Muscle of arm (tissue), 1 donor: ENCODE measurements at regions not wholly inside any gene's neighbourhood (a gene's known extent, or its start where the extent isn't known, plus 50 kb on each side); places are given as distances from the start of the nearest gene placed in this dataset.
A peak's percentile ranks its signal among the peaks of the same experiment; 100 is the strongest.
"Not testable (repeated sequence)": the region's sequence is repeated elsewhere in the genome, so short reads cannot be mapped to it uniquely, and the experiment has no call there.

Source experiments
- DNase-seq: peaks from one replicate; pipeline ENCODE4 v3.0.0-alpha.2; 2013

DNA sequence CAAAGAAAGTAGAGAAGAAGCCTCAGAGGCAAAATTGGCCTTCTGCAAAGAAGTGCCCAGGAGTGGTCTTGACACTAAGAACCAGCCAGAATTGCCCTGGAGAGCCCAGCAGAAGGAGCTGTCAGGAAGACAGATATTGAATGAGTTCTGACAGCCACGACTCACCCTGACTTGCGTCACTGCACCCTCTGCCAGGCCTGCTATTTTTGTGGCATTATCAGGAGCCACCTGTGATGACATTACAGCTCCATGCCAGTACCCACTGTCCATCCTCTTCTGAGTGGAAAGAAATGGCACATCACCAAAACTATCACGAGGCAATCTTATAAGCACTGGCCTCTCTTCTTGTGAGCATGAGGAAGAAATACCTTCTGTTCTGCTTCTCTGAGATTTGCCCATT, 67.7 kb downstream of the SMIM20 start:
- no peak for DNase-seq

- no peak for DNase-seq
These were observed 68.9 kb downstream of the SMIM20 start for GRCh38 chr4:25982962-25983361.

DNA sequence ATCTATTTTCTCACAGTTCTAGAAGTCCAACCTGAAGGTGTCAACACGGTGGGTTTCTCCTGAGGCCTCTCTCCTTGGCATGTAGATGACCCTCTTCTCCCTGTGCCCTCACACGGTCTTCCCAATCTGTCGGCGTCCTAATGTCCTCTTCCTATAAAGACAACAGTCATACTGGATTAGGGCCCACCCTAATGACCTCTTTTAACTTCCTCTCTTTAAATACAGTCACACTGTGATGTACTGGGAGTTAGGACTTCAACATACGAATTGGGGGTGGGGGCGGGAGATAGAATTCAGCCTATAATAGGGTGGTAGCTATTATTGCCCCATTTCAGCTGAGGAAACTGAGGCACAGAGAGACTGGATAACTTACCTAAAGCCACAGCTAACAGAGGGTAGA, 70.2 kb downstream of the SMIM20 start:
- no peak for DNase-seq

DNA sequence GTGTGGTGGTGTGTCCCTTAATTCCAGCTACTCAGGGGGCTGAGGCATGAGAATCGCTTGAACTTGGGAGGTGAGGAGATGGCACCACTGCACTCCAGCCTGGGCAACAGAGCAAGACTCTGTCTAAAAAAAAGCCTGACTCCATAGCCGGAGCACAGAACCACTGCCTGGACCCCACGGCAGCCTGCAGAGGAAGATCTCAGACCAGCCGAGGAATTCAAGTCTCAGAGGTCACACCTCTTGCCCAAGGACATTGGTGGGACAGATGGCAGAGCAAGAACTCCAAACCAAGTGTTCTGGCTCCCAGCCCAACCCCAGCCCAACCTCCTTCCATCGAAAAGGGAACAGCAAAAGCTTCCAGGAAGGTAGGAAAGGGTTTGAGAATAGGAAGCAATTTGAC, 70.8 kb downstream of the SMIM20 start:
- no peak for DNase-seq

- no peak for DNase-seq
These were observed 72.8 kb downstream of the SMIM20 start for GRCh38 chr4:25986807-25987206.

DNA sequence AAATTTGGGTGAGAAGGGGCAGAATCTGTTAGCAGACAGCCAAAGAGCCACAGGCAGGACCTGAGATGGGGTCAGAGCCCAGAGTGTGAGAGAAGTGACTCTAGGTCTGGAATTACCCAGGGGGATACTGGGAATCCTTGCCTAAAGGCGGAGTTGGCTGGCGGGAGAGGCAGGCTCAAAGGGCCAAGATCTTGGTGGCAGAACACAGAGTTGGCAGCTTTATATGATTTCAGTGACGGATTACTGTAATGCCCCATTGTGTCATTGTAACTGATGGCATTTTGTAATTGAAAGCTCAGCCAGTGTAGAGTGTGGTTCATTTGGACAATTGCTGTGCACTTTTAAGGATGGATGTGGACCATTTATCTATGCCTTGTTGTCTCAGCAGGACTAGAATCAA, 77.3 kb downstream of the SMIM20 start:
- DNase-seq: no peak

DNA sequence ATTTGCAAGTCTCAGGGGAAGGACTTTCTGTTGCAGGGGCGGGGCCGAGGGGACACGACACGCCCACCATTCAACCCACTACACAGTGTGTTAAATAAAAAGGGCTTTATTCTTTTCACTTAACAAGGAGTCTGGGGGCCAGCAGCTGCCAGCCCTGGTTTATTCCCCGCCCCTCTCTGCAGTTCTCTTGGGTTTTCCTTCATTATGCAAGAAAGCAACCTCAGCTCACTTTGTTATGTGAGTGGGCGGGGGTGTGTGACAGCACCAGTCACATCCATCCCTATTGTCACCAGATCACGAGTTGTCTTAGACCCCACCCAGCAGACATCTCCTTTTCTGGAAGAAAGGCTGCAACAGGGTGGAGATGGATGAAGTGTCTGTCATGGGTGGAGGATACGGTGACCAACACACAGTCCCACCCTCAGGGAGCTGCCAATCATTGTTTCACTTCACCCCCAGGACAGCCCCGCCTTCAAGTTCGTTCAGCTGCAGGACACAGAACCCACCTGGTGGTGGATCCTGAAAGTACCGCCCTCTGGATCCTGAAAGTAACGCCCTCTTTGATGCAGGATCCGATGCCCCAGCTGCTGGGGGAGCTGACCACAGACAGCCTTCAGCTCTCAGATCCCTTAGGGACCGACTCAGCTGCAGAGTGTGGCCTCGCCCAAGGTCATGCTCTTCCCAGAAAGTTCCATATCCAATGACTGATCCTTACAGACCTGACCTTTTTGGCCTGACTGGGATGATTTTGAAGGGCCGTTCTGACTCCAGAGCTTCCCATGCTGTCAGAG, 79.6 kb downstream of the SMIM20 start:
- DNase-seq: no peak

GRCh38 chr4:25994577-25994976, 80.6 kb downstream of the SMIM20 start:
- DNase-seq: not testable (repeated sequence)

DNA sequence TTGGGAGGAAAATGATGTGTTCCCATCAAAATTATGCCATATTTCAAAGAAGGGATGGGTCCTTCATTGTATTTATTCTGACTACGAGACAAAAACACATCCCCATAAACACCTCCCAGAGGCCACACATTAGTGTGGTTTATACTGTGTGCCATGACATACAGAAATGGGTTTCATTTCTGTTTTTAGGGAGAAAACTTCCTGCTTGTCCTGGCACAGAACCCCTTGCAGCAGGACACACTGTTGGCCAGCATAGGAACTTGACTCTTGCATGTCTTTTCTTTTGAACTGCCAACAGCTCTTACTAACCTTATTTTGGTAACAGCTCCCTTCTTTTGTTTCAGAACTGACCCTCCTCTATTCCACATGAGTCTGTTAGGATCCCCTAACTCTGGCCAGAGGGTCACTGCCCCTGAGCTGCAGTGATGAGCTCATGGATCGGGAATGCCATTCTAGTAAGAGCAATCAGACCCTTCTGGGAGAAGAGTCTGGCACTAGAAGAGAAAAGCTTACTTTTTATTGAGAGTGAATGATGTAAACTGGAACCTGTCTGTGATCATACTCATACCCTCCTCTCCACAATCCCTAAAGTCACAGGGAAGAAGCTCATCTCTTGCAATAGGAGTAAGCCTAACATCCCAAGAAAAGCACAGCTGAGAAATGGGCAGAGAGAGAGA, 86.4 kb downstream of the SMIM20 start:
- DNase-seq: no peak

- DNase-seq: no peak
These were observed 87.4 kb downstream of the SMIM20 start for GRCh38 chr4:26001413-26001812.

DNA sequence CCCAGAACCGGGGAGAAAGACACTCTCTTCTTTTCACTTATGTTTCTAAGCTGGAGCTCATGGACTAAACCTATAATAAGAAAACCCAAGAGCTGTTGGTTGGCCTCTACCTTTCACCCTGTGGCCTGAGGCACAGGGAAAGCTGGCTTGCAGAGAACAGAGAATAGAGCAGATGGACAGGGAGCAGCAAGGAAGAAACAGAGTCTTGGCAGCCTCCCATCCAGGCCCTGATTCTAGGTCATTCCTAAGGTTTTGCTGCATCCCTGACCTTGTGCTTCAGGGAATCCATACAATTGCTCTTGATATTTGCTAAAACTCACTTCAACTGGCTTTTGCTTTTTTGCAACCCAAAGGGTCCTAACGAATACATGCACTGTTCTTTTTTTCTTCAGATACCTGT, 87.8 kb downstream of the SMIM20 start:
- DNase-seq: no peak

- DNase-seq: no peak
These were observed 89.0 kb downstream of the SMIM20 start for GRCh38 chr4:26003056-26003455.

- DNase-seq: no peak
These were observed 90.3 kb downstream of the SMIM20 start for GRCh38 chr4:26004290-26004689.

- no peak for DNase-seq
These were observed 91.7 kb downstream of the SMIM20 start for GRCh38 chr4:26005764-26006163.

DNA sequence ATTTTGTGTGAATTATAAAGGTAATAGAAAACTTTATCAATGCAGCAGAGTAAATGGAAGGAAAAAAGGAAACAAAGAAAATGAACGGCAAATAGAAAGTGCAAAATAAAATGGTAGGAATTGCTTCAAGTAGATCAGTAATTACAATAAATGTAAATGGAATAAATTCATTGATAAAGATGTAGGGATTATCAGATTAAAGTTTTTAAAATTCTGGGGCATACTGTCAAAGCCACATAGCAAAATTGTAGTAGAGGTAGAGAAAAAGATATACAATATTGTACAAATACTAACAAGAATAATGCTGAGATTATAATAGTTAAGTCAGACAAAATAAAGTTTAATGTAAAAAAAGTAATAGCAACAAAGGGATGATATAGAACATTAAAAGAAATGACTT, 94.7 kb downstream of the SMIM20 start:
- no peak for DNase-seq

DNA sequence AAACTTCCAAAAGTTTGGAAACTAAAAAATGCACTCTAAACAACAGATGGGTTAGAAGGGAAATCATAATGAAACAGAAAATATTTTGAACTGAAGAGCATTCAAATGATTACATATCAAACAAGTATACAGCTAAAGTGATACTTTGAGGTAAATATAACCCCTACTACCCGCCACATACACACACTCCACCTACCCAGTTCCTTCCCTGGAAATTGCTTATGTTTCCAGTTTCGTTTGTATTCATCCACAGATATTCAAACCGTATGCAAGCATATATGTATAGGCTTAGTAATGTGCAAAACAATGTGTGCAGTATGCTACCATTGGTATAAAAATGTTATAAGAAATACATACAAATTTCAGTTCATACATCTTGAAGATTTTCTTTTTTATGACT, 95.5 kb downstream of the SMIM20 start:
- no peak for DNase-seq

DNA sequence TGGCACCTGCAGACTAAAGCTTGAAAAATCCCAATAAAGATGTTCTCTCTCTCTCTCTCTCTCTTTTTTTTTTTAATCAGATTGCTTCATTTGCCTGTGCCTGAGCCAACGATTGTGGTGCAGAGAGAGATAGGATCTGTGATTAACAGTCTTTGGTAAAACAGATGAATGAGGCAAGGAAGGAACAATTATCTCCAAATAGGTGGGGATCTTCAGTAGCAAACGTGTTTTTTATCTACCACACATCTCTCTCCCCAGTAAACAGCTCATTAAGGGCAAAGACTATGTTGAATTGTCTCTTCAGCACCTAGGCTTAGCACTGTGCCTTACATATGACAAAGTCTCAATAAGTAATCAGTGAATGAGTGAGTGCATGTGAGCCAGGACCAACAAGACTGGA, 96.3 kb downstream of the SMIM20 start:
- no peak for DNase-seq

DNA sequence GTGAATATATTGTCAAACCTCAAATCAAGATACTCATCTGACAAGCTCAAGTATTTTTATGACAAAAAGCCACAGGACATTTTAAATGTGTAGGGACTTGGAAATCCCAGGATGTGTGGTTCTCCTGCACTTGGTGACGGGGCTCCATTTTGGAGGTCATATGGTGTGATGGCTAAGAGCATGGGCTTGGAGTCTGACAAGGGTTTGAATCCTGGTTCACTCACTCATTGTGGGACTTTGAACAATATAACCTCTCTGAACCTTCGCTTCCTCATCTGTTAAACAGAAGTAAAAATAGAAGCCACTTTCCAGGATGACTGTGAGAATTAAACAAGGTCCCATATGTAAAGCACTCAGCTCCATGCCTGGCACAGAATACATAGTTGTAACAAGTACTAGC, 99.6 kb downstream of the SMIM20 start:
- DNase-seq: no peak

- DNase-seq: peak; percentile 71
These were observed 101.2 kb downstream of the SMIM20 start for GRCh38 chr4:26015133-26015651.

DNA sequence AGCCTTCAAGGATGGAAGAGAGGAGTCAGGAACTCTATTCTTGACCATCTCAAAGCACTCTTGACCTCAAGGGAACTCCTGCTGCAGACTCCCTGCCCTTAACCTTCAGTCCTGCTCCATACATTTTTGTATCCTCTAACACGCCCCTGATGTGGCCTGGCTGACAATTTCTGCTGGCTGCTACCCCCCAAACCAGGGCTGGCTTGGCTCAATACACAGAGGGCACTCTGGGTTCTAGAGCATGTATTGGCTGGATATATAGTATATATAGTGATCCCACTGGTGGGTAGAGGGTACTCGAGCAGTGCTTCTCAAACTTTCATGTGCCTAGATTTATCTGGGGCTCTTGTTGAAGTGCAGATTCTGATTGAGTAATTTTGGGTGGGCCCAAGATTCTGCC, 101.9 kb downstream of the SMIM20 start:
- DNase-seq: no peak

DNA sequence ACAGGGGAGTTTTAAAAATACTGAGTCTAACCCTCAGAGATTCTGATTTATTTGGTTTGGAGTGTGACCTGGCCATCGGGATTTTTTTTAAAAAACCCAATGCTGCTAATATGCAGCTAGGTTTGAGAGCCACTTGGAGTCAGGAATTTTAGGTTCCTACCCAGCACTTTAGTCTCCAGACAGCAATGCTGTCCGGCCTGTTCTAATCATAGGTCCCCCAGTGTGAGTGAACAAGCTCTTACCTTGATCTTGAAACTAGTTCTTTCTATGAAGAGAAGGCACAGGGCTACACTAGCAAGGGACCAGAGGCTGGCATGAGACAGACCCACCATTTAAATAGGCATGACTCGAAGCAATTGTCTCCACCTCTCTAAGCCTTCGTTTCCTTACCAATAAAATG, 103.5 kb downstream of the SMIM20 start:
- no peak for DNase-seq

GRCh38 chr4:26017961-26018700, 104.1 kb downstream of the SMIM20 start:
- not testable (repeated sequence) for DNase-seq
